GM12875 (cell line): ENCODE measurements at regions not wholly inside any gene's neighbourhood (a gene's known extent, or its start where the extent isn't known, plus 50 kb on each side); places are given as distances from the start of the nearest gene placed in this dataset.

Experiments
- H3K4me3 ChIP-seq: one replicate; pipeline ENCODE4 v1.5.1; 2011; ENCODE audit warnings: low read depth, low read length, control low read depth
- CTCF ChIP-seq: IDR thresholded peaks from 2 replicates; pipeline ENCODE4 v1.5.1; 2011; ENCODE audit warnings: low read depth, mild to moderate bottlenecking, control low read depth, inconsistent platforms, low read length, moderate library complexity, borderline replicate concordance; ENCODE audit not compliant: insufficient read depth

GRCh38 chr10:114753126-114753525, 68.5 kb upstream of the FHIP2A start:
- no peak for TF ChIP-seq CTCF

GRCh38 chr10:114754445-114755320, 66.9 kb upstream of the FHIP2A start:
- no peak for TF ChIP-seq CTCF
- H3K4me3 ChIP-seq = no peak overlapping the region

More at GRCh38 chr10:114753126-114753525, 68.5 kb upstream of the FHIP2A start:
- H3K4me3 ChIP-seq = no peak overlapping the region

GRCh38 chr10:114755537-114755936, 66.0 kb upstream of the FHIP2A start:
- TF ChIP-seq CTCF = no peak
- H3K4me3 ChIP-seq = no peak overlapping the region

- H3K4me3 ChIP-seq = no peak overlapping the region
Observed at GRCh38 chr10:114758331-114758730, 63.2 kb upstream of the FHIP2A start.

GRCh38 chr10:114761205-114762193, 60.1 kb upstream of the FHIP2A start:
- TF ChIP-seq CTCF = no peak
- no peak overlapping the region for H3K4me3 ChIP-seq

More at GRCh38 chr10:114758331-114758730, 63.2 kb upstream of the FHIP2A start:
- no peak for TF ChIP-seq CTCF

GRCh38 chr10:114762811-114763210, 58.8 kb upstream of the FHIP2A start:
- H3K4me3 ChIP-seq = no peak overlapping the region
- no peak for TF ChIP-seq CTCF

GRCh38 chr10:114764656-114765055, 56.9 kb upstream of the FHIP2A start:
- no peak overlapping the region for H3K4me3 ChIP-seq
- no peak for TF ChIP-seq CTCF
